ENCODE measurements at regions not wholly inside any gene's neighbourhood (a gene's known extent, or its start where the extent isn't known, plus 50 kb on each side); places are given as distances from the start of the nearest gene placed in this dataset.

DNA sequence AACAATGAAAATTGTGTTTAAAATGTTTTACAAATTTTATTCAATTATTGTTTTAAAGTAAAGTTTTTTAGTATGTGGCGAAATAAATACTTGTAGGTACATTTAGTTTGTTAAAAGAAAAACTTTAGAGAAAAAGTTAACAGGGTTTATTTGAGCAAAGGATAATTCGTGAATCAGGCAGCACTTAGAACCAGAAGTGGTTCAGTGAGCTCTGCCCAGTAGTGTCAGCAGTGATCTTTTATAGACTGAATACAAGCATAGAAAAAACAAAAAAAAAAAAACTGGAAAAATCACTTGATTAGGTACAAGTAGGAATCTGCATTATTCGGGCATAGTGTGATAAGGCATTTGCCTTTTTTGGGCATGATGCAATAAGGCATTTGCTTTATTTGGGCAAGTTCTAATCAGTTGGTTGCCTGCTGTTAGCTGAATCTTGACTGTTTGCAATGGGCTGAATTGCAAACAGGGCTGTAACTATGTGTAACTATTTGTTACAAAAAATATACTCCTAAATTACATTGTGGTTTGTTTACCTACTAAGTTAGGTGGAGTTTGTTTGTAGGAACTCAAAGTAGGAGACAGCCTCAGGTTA, 122.9 kb upstream of the MMS22L start:
- H3K79me2 ChIP-seq (ENCODE audit: insufficient read depth) = no peaks in the 10 kb centered on the region
- H3K9me2 ChIP-seq (ENCODE audit: insufficient read depth) = no peaks in the 10 kb centered on the region
- no peak overlapping the region for H3K4me2 ChIP-seq (ENCODE audit: unreplicated experiment)
- TF ChIP-seq EZH2 (IDR thresholded peaks at IDR 0.05; ENCODE audit: insufficient read depth, poor library complexity, severe bottlenecking) (no peak), EZH2phosphoT487 (IDR thresholded peaks at IDR 0.05; ENCODE audit: insufficient read depth, low read depth) (no peak)
- no peaks in the 10 kb centered on the region for H3K36me3 ChIP-seq (ENCODE audit: low read depth)
- 63 to 72% methylated on average over 3 of the region's 3 CpGs for WGBS, 2 experiments (ENCODE audit: low coverage in 1 of 2, low lambda C conversion rate in 2 of 2, missing lambda C conversion rate in 2 of 2)
- 0 out of 2 replicates have a peak, but pooled peaks cover 9% of the 10 kb centered on the region for H3K4me1 ChIP-seq (ENCODE audit: insufficient read depth)
- H3K9ac ChIP-seq = no peak overlapping the region
- H2AFZ ChIP-seq = no peak overlapping the region
- H4K20me1 ChIP-seq (ENCODE audit: insufficient read depth) = no peaks in the 10 kb centered on the region
- in situ Hi-C loops (cut with MboI) = no loop called here
- H3K27me3 ChIP-seq (replicated peaks; ENCODE audit: insufficient read depth) = no peaks in the 10 kb centered on the region
- DNase-seq = no peak
- no peak overlapping the region for H3K4me3 ChIP-seq
- no peaks in the 10 kb centered on the region for H3K9me3 ChIP-seq (ENCODE audit: low read depth)
- no peak overlapping the region for H3K27ac ChIP-seq
- peaks cover 8% of the 10 kb centered on the region; the same call in 1 of the 2 replicates for H3F3A ChIP-seq (ENCODE audit: insufficient read depth)

DNA sequence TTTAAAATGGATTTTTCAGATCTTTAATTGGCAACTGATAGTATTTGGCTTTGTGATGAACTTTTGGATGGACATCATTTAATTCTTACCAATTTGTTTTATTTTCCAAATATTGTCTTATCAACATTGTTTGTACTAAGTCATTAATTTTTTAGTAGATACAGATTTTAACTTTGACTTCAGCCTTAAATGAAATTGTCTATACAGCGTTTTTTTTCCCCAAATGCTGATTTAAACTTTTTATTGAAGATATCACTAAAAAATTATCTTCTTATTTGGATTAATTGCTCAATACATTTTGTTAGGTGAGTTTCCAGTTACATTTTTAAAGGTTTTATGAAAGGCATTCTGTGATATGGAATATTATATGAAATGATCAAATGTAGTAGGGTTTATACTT, 123.6 kb upstream of the MMS22L start:
- Histone ChIP-seq H3F3A (ENCODE audit: insufficient read depth) (peaks cover 3% of the 10 kb centered on the region; the same call in 1 of the 2 replicates), H3K9me3 (ENCODE audit: low read depth) (no peaks in the 10 kb centered on the region), H3K9ac (no peak overlapping the region), H3K79me2 (ENCODE audit: insufficient read depth) (no peaks in the 10 kb centered on the region), H4K20me1 (ENCODE audit: insufficient read depth) (no peaks in the 10 kb centered on the region), H3K4me3 (no peak overlapping the region), H3K9me2 (ENCODE audit: insufficient read depth) (no peaks in the 10 kb centered on the region), H3K36me3 (ENCODE audit: low read depth) (no peaks in the 10 kb centered on the region), H2AFZ (no peak overlapping the region), H3K4me2 (ENCODE audit: unreplicated experiment) (no peak overlapping the region), H3K27me3 (replicated peaks; ENCODE audit: insufficient read depth) (no peaks in the 10 kb centered on the region), H3K4me1 (ENCODE audit: insufficient read depth) (0 out of 2 replicates have a peak, but pooled peaks cover 3% of the 10 kb centered on the region), H3K27ac (no peak overlapping the region)
- in situ Hi-C loops (cut with MboI) = no loop called here
- no peak for DNase-seq
- WGBS, 2 experiments (ENCODE audit: low coverage in 1 of 2, low lambda C conversion rate in 2 of 2, missing lambda C conversion rate in 2 of 2) = 11 to 24% methylated on average over 1 of the region's 1 CpG
- TF ChIP-seq EZH2phosphoT487 (IDR thresholded peaks at IDR 0.05; ENCODE audit: insufficient read depth, low read depth) (no peak), EZH2 (IDR thresholded peaks at IDR 0.05; ENCODE audit: insufficient read depth, poor library complexity, severe bottlenecking) (no peak)

DNA sequence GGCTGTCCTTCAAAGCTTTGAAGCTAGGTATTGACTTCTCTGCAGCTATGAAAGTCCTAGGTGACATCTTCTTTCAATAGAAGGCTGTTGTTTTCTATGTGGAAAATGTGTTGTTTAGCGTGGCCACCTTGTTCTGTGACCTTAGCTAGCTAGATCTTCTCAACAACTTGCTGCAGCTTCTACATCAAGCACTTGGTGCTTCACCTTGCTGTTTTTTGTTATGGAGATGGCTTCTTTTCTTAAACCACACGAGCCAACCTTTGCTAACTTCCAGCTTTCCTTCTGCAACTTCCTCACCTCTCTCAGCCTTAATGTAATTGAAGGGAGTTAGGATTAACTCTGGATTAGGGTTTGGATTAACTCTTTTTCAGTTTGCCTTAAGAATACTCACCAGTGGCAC, 128.6 kb upstream of the MMS22L start:
- Histone ChIP-seq H2AFZ (no peak overlapping the region), H3K79me2 (ENCODE audit: insufficient read depth) (no peaks in the 10 kb centered on the region), H3K27ac (no peak overlapping the region), H3K4me1 (ENCODE audit: insufficient read depth) (no peaks in the 10 kb centered on the region), H3K9me2 (ENCODE audit: insufficient read depth) (no peaks in the 10 kb centered on the region), H3K36me3 (ENCODE audit: low read depth) (no peaks in the 10 kb centered on the region), H3K27me3 (replicated peaks; ENCODE audit: insufficient read depth) (no peaks in the 10 kb centered on the region), H3K9ac (no peak overlapping the region), H4K20me1 (ENCODE audit: insufficient read depth) (no peaks in the 10 kb centered on the region), H3K4me2 (ENCODE audit: unreplicated experiment) (no peak overlapping the region), H3F3A (ENCODE audit: insufficient read depth) (no peaks in the 10 kb centered on the region), H3K4me3 (no peak overlapping the region), H3K9me3 (ENCODE audit: low read depth) (no peaks in the 10 kb centered on the region)
- WGBS, 2 experiments (ENCODE audit: low coverage in 1 of 2, low lambda C conversion rate in 2 of 2, missing lambda C conversion rate in 2 of 2) = 8 to 11% methylated on average over 2 of the region's 2 CpGs
- no peak for DNase-seq
- in situ Hi-C loops (cut with MboI) = no loop called here
- TF ChIP-seq EZH2 (IDR thresholded peaks at IDR 0.05; ENCODE audit: insufficient read depth, poor library complexity, severe bottlenecking) = no peak
- TF ChIP-seq EZH2phosphoT487 (IDR thresholded peaks at IDR 0.05; ENCODE audit: insufficient read depth, low read depth) = no peak

DNA sequence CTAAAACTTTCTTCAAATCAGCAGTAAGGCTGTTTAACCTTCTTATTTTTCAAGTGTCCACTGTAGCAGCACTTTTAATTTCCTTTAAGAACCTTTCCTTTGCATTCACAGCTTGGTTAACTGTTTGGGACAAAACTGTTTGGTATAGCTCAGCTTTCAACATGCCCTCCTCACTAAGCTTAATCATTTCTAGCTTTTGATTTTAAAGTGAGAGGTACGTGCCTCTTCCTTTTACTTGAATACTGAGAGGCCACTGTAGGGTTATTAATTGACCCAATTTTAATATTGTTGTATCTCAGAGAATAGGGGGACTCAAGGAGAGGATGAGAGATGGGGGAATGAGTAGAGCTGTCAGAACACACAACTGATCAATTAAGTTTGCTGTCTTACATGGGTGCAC, 129.5 kb upstream of the MMS22L start:
- in situ Hi-C loops (cut with MboI) = no loop called here
- Histone ChIP-seq H3K4me3 (no peak overlapping the region), H3K4me2 (ENCODE audit: unreplicated experiment) (no peak overlapping the region), H3K27me3 (replicated peaks; ENCODE audit: insufficient read depth) (no peaks in the 10 kb centered on the region), H3K27ac (no peak overlapping the region), H3K36me3 (ENCODE audit: low read depth) (no peaks in the 10 kb centered on the region), H3K79me2 (ENCODE audit: insufficient read depth) (no peaks in the 10 kb centered on the region), H3F3A (ENCODE audit: insufficient read depth) (no peaks in the 10 kb centered on the region), H2AFZ (no peak overlapping the region), H3K9ac (no peak overlapping the region), H3K4me1 (ENCODE audit: insufficient read depth) (no peaks in the 10 kb centered on the region), H3K9me3 (ENCODE audit: low read depth) (no peaks in the 10 kb centered on the region), H4K20me1 (ENCODE audit: insufficient read depth) (no peaks in the 10 kb centered on the region), H3K9me2 (ENCODE audit: insufficient read depth) (no peaks in the 10 kb centered on the region)
- TF ChIP-seq EZH2 (IDR thresholded peaks at IDR 0.05; ENCODE audit: insufficient read depth, poor library complexity, severe bottlenecking) (no peak), EZH2phosphoT487 (IDR thresholded peaks at IDR 0.05; ENCODE audit: insufficient read depth, low read depth) (no peak)
- 33 to 43% methylated on average over 1 of the region's 1 CpG for WGBS, 2 experiments (ENCODE audit: low coverage in 1 of 2, low lambda C conversion rate in 2 of 2, missing lambda C conversion rate in 2 of 2)
- DNase-seq = no peak

GRCh38 chr6:97422171-97422570, 139.2 kb upstream of the MMS22L start:
- Histone ChIP-seq H3K79me2 (ENCODE audit: insufficient read depth) (no peaks in the 10 kb centered on the region), H3K9ac (no peak overlapping the region), H3F3A (ENCODE audit: insufficient read depth) (no peaks in the 10 kb centered on the region), H2AFZ (no peak overlapping the region), H3K4me2 (ENCODE audit: unreplicated experiment) (no peak overlapping the region), H4K20me1 (ENCODE audit: insufficient read depth) (no peaks in the 10 kb centered on the region), H3K27ac (no peak overlapping the region), H3K36me3 (ENCODE audit: low read depth) (no peaks in the 10 kb centered on the region), H3K4me3 (no peak overlapping the region), H3K27me3 (replicated peaks; ENCODE audit: insufficient read depth) (no peaks in the 10 kb centered on the region), H3K9me2 (ENCODE audit: insufficient read depth) (no peaks in the 10 kb centered on the region), H3K4me1 (ENCODE audit: insufficient read depth) (no peaks in the 10 kb centered on the region), H3K9me3 (ENCODE audit: low read depth) (no peaks in the 10 kb centered on the region)
- TF ChIP-seq EZH2phosphoT487 (IDR thresholded peaks at IDR 0.05; ENCODE audit: insufficient read depth, low read depth) (no peak), EZH2 (IDR thresholded peaks at IDR 0.05; ENCODE audit: insufficient read depth, poor library complexity, severe bottlenecking) (no peak)
- DNase-seq = no peak
- 0% methylated on average over 1 of the region's 1 CpG for WGBS, 2 experiments (ENCODE audit: low coverage in 1 of 2, low lambda C conversion rate in 2 of 2, missing lambda C conversion rate in 2 of 2)
- in situ Hi-C loops (cut with MboI) = no loop called here

Data from GM23248 (cell line).